SK-N-SH (cell line): ENCODE measurements at regions not wholly inside any gene's neighbourhood (a gene's known extent, or its start where the extent isn't known, plus 50 kb on each side); places are given as distances from the start of the nearest gene placed in this dataset.

Experiments used
- EZH2phosphoT487 ChIP-seq: fragments of 200-600 bp; sonication (generic); IDR thresholded peaks from 2 replicates; pipeline ENCODE4 v1.6.1; 2017; ENCODE audit warnings: low read depth, mixed run types, mild to moderate bottlenecking, antibody characterized with exemption, moderate library complexity, borderline replicate concordance
- GABPA ChIP-seq: IDR thresholded peaks from 2 replicates; pipeline ENCODE4 v1.4.0; 2012; ENCODE audit warnings: low read depth, mild to moderate bottlenecking
- MXI1 ChIP-seq: IDR thresholded peaks from 2 replicates; pipeline ENCODE4 v1.6.1; 2012; ENCODE audit warnings: mild to moderate bottlenecking, low read depth, low read length, improper control_type of control experiment
- SMC3 ChIP-seq: IDR thresholded peaks from 2 replicates; pipeline ENCODE4 v1.6.1; 2012; ENCODE audit warnings: low read depth, low read length, improper control_type of control experiment
- TAF1 ChIP-seq: IDR thresholded peaks from 2 replicates; pipeline ENCODE4 v1.6.1; 2012; ENCODE audit warnings: low read depth, mild to moderate bottlenecking, low read length, moderate library complexity, borderline replicate concordance
- TF ChIP-seq, protein P1 (sequence below): fragments of 200-600 bp; sonication (generic); IDR thresholded peaks from 2 replicates; pipeline ENCODE4 v1.6.1; 2017; ENCODE audit warnings: antibody characterized with exemption, mild to moderate bottlenecking, moderate library complexity

DNA sequence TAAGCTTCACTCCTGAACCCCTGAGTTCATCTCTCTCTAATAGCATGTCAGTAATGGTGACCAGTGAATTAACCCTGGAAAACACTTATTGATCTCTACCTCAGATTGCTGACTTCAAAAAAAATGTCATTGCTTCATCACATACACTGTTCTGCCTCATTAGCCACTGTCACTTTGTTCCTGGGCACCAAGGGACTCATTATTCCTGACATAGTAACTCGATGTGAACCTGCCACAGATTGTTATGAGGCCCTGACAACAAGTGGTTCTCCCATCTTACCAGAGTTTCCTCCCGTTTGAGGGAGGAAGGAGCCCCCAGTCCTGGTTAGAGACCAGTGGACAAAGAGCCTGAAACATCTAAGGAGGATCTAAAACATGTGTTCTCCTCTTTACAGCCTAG lies 403.3 kb upstream of the SMIM21 start:
- TF ChIP-seq, protein P1, sequence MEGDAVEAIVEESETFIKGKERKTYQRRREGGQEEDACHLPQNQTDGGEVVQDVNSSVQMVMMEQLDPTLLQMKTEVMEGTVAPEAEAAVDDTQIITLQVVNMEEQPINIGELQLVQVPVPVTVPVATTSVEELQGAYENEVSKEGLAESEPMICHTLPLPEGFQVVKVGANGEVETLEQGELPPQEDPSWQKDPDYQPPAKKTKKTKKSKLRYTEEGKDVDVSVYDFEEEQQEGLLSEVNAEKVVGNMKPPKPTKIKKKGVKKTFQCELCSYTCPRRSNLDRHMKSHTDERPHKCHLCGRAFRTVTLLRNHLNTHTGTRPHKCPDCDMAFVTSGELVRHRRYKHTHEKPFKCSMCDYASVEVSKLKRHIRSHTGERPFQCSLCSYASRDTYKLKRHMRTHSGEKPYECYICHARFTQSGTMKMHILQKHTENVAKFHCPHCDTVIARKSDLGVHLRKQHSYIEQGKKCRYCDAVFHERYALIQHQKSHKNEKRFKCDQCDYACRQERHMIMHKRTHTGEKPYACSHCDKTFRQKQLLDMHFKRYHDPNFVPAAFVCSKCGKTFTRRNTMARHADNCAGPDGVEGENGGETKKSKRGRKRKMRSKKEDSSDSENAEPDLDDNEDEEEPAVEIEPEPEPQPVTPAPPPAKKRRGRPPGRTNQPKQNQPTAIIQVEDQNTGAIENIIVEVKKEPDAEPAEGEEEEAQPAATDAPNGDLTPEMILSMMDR, result no peak
- no peak for TF ChIP-seq GABPA
- no peak for TF ChIP-seq MXI1
- no peak for TF ChIP-seq TAF1
- no peak for TF ChIP-seq EZH2phosphoT487
- TF ChIP-seq SMC3, result no peak
